ENCODE measurements at regions not wholly inside any gene's neighbourhood (a gene's known extent, or its start where the extent isn't known, plus 50 kb on each side); places are given as distances from the start of the nearest gene placed in this dataset.
"Not testable (repeated sequence)": the region's sequence is repeated elsewhere in the genome, so short reads cannot be mapped to it uniquely, and the experiment has no call there.

- no peak for DNase-seq (ENCODE audit: low spot score)
- no peaks in the 10 kb centered on the region for H3K9me3 ChIP-seq
- no peaks in the 10 kb centered on the region for H3K27me3 ChIP-seq
- no peak overlapping the region for H3K4me3 ChIP-seq
- no peaks in the 10 kb centered on the region for H3K36me3 ChIP-seq
- no peaks in the 10 kb centered on the region for H3K4me1 ChIP-seq
- TF ChIP-seq CTCF (IDR thresholded peaks at IDR 0.05): no peak
- H3K27ac ChIP-seq: no peak overlapping the region
Observed at GRCh38 chr10:65413001-65413400, 1512.8 kb upstream of the LRRTM3 start.

GRCh38 chr10:65415318-65415717, 1510.5 kb upstream of the LRRTM3 start:
- H3K4me1 ChIP-seq: no peaks in the 10 kb centered on the region
- H3K27ac ChIP-seq: no peak overlapping the region
- DNase-seq (ENCODE audit: low spot score): no peak
- no peak overlapping the region for H3K4me3 ChIP-seq
- no peaks in the 10 kb centered on the region for H3K27me3 ChIP-seq
- no peaks in the 10 kb centered on the region for H3K9me3 ChIP-seq
- no peaks in the 10 kb centered on the region for H3K36me3 ChIP-seq
- no peak for TF ChIP-seq CTCF (IDR thresholded peaks at IDR 0.05)

GRCh38 chr10:65416094-65416493, 1509.7 kb upstream of the LRRTM3 start:
- H3K27me3 ChIP-seq: no peaks in the 10 kb centered on the region
- no peak overlapping the region for H3K4me3 ChIP-seq
- TF ChIP-seq CTCF (IDR thresholded peaks at IDR 0.05): no peak
- no peaks in the 10 kb centered on the region for H3K4me1 ChIP-seq
- no peak overlapping the region for H3K27ac ChIP-seq
- no peaks in the 10 kb centered on the region for H3K9me3 ChIP-seq
- no peak for DNase-seq (ENCODE audit: low spot score)
- H3K36me3 ChIP-seq: no peaks in the 10 kb centered on the region

- DNase-seq (ENCODE audit: low spot score): no peak
- no peaks in the 10 kb centered on the region for H3K4me1 ChIP-seq
- H3K36me3 ChIP-seq: no peaks in the 10 kb centered on the region
- H3K27ac ChIP-seq: no peak overlapping the region
- H3K4me3 ChIP-seq: no peak overlapping the region
- no peaks in the 10 kb centered on the region for H3K27me3 ChIP-seq
- H3K9me3 ChIP-seq: no peaks in the 10 kb centered on the region
- TF ChIP-seq CTCF (IDR thresholded peaks at IDR 0.05): no peak
Observed at GRCh38 chr10:65419629-65420028, 1506.2 kb upstream of the LRRTM3 start.

GRCh38 chr10:65423043-65423442, 1502.8 kb upstream of the LRRTM3 start:
- no peaks in the 10 kb centered on the region for H3K9me3 ChIP-seq
- no peak overlapping the region for H3K4me3 ChIP-seq
- H3K4me1 ChIP-seq: no peaks in the 10 kb centered on the region
- H3K36me3 ChIP-seq: no peaks in the 10 kb centered on the region
- H3K27me3 ChIP-seq: no peaks in the 10 kb centered on the region
- no peak for DNase-seq (ENCODE audit: low spot score)
- no peak overlapping the region for H3K27ac ChIP-seq
- no peak for TF ChIP-seq CTCF (IDR thresholded peaks at IDR 0.05)

- not testable (repeated sequence) for H3K36me3 ChIP-seq; H3K4me1 ChIP-seq; H3K4me3 ChIP-seq; H3K9me3 ChIP-seq; H3K27me3 ChIP-seq; DNase-seq (ENCODE audit: low spot score); H3K27ac ChIP-seq
Observed at GRCh38 chr10:65429381-65429780, 1496.5 kb upstream of the LRRTM3 start.
